ENCODE measurements at regions not wholly inside any gene's neighbourhood (a gene's known extent, or its start where the extent isn't known, plus 50 kb on each side); places are given as distances from the start of the nearest gene placed in this dataset.

DNA sequence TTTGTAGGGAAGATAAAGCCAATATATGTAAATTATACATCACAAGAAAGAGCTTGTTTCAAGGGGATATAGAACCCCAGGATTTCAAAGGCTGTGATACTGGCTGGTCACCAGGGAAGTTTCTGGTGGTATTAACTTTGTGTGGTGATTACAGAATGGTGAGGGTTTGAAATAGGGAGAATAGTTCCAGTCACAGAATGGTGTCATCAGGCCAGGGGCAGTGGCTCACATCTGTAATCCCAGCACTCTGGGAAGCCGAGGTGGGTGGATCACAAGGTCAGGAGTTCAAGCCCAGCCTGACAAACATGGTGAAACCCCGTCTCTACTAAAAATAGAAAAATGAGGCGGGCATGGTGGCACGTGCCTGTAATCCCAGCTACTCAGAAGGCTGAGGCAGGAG, 183.8 kb upstream of the XYLT1 start:
- no peak for TF ChIP-seq FOXK1 (CRISPR knock-in tag; IDR thresholded peaks at IDR 0.05; ENCODE audit: borderline replicate concordance, low read depth)
- TF ChIP-seq ETV5 (CRISPR knock-in tag; IDR thresholded peaks at IDR 0.05; ENCODE audit: borderline replicate concordance), result no peak
- TF ChIP-seq SYNCRIP (IDR thresholded peaks at IDR 0.05; ENCODE audit: insufficient read depth, low read depth, low read length), result no peak
- TF ChIP-seq CTCF (CRISPR knock-in tag; IDR thresholded peaks at IDR 0.05), result no peak
- no peak for TF ChIP-seq ZNF138 (CRISPR knock-in tag; IDR thresholded peaks at IDR 0.05; ENCODE audit: low read depth)
- no peak for TF ChIP-seq RFX1 (IDR thresholded peaks at IDR 0.05)
- no peak for TF ChIP-seq SRF (IDR thresholded peaks at IDR 0.05; ENCODE audit: low read depth, low read length)
- TF ChIP-seq, protein P1, sequence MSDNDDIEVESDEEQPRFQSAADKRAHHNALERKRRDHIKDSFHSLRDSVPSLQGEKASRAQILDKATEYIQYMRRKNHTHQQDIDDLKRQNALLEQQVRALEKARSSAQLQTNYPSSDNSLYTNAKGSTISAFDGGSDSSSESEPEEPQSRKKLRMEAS (IDR thresholded peaks at IDR 0.05), result no peak
- TF ChIP-seq ZFP90 (CRISPR knock-in tag; IDR thresholded peaks at IDR 0.05; ENCODE audit: borderline replicate concordance), result no peak
- no peak for TF ChIP-seq RBFOX2 (IDR thresholded peaks at IDR 0.05; ENCODE audit: low read depth, low read length)
- no peak for TF ChIP-seq SP2 (CRISPR knock-in tag; IDR thresholded peaks at IDR 0.05)

All from HepG2 (cell line).